DND-41 (cell line): ENCODE measurements at regions not wholly inside any gene's neighbourhood (a gene's known extent, or its start where the extent isn't known, plus 50 kb on each side); places are given as distances from the start of the nearest gene placed in this dataset.

Experiments used
- ATAC-seq: fragments of 200-7000 bp; cut with Tn5 transposase; 3 replicates; pipeline ENCODE4 v1.9.1; 2021; ENCODE audit warnings: low read depth; ENCODE audit not compliant: insufficient read depth
- DNase-seq: peaks from one replicate; pipeline ENCODE4 v3.0.0-alpha.2; 2020
- H2AFZ ChIP-seq: 2 replicates; pipeline ENCODE4 v1.6.0; 2012; ENCODE audit warnings: low read depth, low read length
- H3K27ac ChIP-seq: 2 replicates; pipeline ENCODE4 v1.5.1; 2012; ENCODE audit warnings: low read length, inconsistent platforms
- H3K27me3 ChIP-seq: fragments of 200-600 bp; sonication (generic); 2 replicates; pipeline ENCODE4 v1.6.0; 2012; ENCODE audit warnings: low read length, mild to moderate bottlenecking, inconsistent platforms; ENCODE audit not compliant: insufficient read depth, poor library complexity
- H3K36me3 ChIP-seq: 2 replicates; pipeline ENCODE4 v1.5.1; 2012; ENCODE audit warnings: low read length, inconsistent platforms; ENCODE audit not compliant: insufficient read depth
- H3K4me1 ChIP-seq: 2 replicates; pipeline ENCODE4 v1.5.1; 2012; ENCODE audit warnings: mild to moderate bottlenecking, low read length; ENCODE audit not compliant: insufficient read depth
- H3K4me2 ChIP-seq: 2 replicates; pipeline ENCODE4 v1.6.0; 2012; ENCODE audit warnings: mild to moderate bottlenecking, moderate library complexity, low read length, inconsistent platforms; ENCODE audit not compliant: insufficient read depth
- H3K4me3 ChIP-seq, 2 experiments: fragments of 200-600 bp in 1 of 2; shearing (Covaris generic) in 1 of 2; 2 replicates each; pipeline ENCODE4 v1.5.1; 2012 to 2016; ENCODE audit warnings: inconsistent platforms in 2 of 2, low read length in 2 of 2, mild to moderate bottlenecking in 2 of 2, low read depth in 1 of 2, moderate library complexity in 1 of 2
- H3K79me2 ChIP-seq: 2 replicates; pipeline ENCODE4 v1.6.0; 2012; ENCODE audit warnings: low read length, inconsistent platforms; ENCODE audit not compliant: insufficient read depth
- H3K9ac ChIP-seq: 2 replicates; pipeline ENCODE4 v1.6.0; 2012; ENCODE audit warnings: low read depth, mild to moderate bottlenecking, inconsistent platforms, low read length, moderate library complexity
- H3K9me3 ChIP-seq: 2 replicates; pipeline ENCODE4 v1.5.1; 2012; ENCODE audit warnings: low read length, moderate library complexity, mild to moderate bottlenecking, inconsistent platforms; ENCODE audit not compliant: insufficient read depth, severe bottlenecking
- H4K20me1 ChIP-seq: 2 replicates; pipeline ENCODE4 v1.6.0; 2012; ENCODE audit warnings: low read length; ENCODE audit not compliant: insufficient read depth
- CTCF ChIP-seq: IDR thresholded peaks from 2 replicates; pipeline ENCODE4 v1.5.1; 2012; ENCODE audit warnings: borderline replicate concordance, low read length, moderate library complexity, mild to moderate bottlenecking; ENCODE audit not compliant: poor library complexity, severe bottlenecking; ENCODE audit errors: extremely low read depth
- EZH2 ChIP-seq: IDR thresholded peaks from 3 replicates; pipeline ENCODE4 v1.6.1; 2012; ENCODE audit warnings: borderline replicate concordance, low read depth, mild to moderate bottlenecking, moderate library complexity, low read length, inconsistent platforms; ENCODE audit not compliant: severe bottlenecking

GRCh38 chr1:239587574-239588369, 201.4 kb downstream of the CHRM3 start:
- Histone ChIP-seq H3K4me1 (no peaks in the 10 kb centered on the region), H3K4me3 (no peak overlapping the region), H3K9me3 (no peaks in the 10 kb centered on the region), H3K4me2 (no peak overlapping the region), H3K27ac (no peak overlapping the region), H3K79me2 (no peaks in the 10 kb centered on the region), H3K27me3 (no peaks in the 10 kb centered on the region), H3K9ac (no peak overlapping the region), H2AFZ (no peak overlapping the region), H4K20me1 (no peaks in the 10 kb centered on the region), H3K36me3 (no peaks in the 10 kb centered on the region)
- ATAC-seq (no peak), DNase-seq (no peak)
- TF ChIP-seq EZH2 (no peak), CTCF (no peak)

- Histone ChIP-seq H3K9ac (no peak overlapping the region), H3K27ac (no peak overlapping the region), H3K4me2 (no peak overlapping the region), H3K9me3 (no peaks in the 10 kb centered on the region), H3K4me1 (no peaks in the 10 kb centered on the region), H3K4me3 (no peak overlapping the region), H3K79me2 (no peaks in the 10 kb centered on the region), H4K20me1 (no peaks in the 10 kb centered on the region), H2AFZ (no peak overlapping the region), H3K27me3 (no peaks in the 10 kb centered on the region), H3K36me3 (no peaks in the 10 kb centered on the region)
- ATAC-seq = no peak
- DNase-seq = no peak
- TF ChIP-seq EZH2 (no peak), CTCF (no peak)
Observed at GRCh38 chr1:239590556-239590955, 204.2 kb downstream of the CHRM3 start.

- TF ChIP-seq CTCF (no peak), EZH2 (no peak)
- Histone ChIP-seq H3K27ac (no peak overlapping the region), H4K20me1 (no peaks in the 10 kb centered on the region), H3K36me3 (no peaks in the 10 kb centered on the region), H3K4me2 (no peak overlapping the region), H3K4me1 (no peaks in the 10 kb centered on the region), H3K79me2 (no peaks in the 10 kb centered on the region), H3K9me3 (no peaks in the 10 kb centered on the region), H2AFZ (no peak overlapping the region), H3K4me3 (no peak overlapping the region), H3K9ac (no peak overlapping the region), H3K27me3 (no peaks in the 10 kb centered on the region)
- no peak for ATAC-seq
- no peak for DNase-seq
Observed at GRCh38 chr1:239593527-239593926, 207.2 kb downstream of the CHRM3 start.

GRCh38 chr1:239600588-239600987, 214.2 kb downstream of the CHRM3 start:
- no peaks in the 10 kb centered on the region for H3K36me3 ChIP-seq
- ATAC-seq (no peak), DNase-seq (no peak)
- no peaks in the 10 kb centered on the region for H3K4me1 ChIP-seq
- H4K20me1 ChIP-seq = no peaks in the 10 kb centered on the region
- no peak overlapping the region for H3K9ac ChIP-seq
- TF ChIP-seq EZH2 (no peak), CTCF (no peak)
- H3K9me3 ChIP-seq = no peaks in the 10 kb centered on the region
- H3K27ac ChIP-seq = no peak overlapping the region
- H2AFZ ChIP-seq = no peak overlapping the region
- no peak overlapping the region for H3K4me3 ChIP-seq
- no peaks in the 10 kb centered on the region for H3K27me3 ChIP-seq
- no peaks in the 10 kb centered on the region for H3K79me2 ChIP-seq
- H3K4me2 ChIP-seq = no peak overlapping the region
